CD4-positive, alpha-beta T cell treated with Interleukin-2 at 100 ng/mL for 4 hours (primary cell): ENCODE measurements at regions not wholly inside any gene's neighbourhood (a gene's known extent, or its start where the extent isn't known, plus 50 kb on each side); places are given as distances from the start of the nearest gene placed in this dataset.

Experiments used
- DNase-seq: peaks from one replicate; pipeline ENCODE4 v3.0.0-alpha.2; 2020; ENCODE audit warnings: low spot score

DNA sequence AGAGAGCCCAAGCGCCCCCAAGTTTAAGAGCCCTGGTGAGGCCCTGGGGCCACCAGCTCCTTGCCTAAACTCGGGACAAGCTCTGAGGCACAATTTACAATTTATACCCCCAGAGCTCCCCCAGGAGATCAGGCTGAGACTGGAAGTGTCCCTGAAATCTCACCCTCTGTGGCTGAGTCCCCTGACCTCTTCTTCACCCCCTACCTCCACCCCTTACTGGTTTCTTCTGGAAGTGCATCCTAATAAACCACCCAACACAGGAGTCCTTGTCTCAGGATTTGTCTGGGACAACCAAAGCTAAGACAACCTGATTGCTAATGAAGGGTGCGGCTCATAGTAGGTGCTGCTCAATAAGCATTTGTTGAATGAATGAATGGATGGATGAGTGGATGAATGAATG lies 206.4 kb downstream of the BCL11B start:
- DNase-seq: no peak

- DNase-seq: no peak
These were observed 205.6 kb downstream of the BCL11B start for GRCh38 chr14:99066378-99066777.

DNA sequence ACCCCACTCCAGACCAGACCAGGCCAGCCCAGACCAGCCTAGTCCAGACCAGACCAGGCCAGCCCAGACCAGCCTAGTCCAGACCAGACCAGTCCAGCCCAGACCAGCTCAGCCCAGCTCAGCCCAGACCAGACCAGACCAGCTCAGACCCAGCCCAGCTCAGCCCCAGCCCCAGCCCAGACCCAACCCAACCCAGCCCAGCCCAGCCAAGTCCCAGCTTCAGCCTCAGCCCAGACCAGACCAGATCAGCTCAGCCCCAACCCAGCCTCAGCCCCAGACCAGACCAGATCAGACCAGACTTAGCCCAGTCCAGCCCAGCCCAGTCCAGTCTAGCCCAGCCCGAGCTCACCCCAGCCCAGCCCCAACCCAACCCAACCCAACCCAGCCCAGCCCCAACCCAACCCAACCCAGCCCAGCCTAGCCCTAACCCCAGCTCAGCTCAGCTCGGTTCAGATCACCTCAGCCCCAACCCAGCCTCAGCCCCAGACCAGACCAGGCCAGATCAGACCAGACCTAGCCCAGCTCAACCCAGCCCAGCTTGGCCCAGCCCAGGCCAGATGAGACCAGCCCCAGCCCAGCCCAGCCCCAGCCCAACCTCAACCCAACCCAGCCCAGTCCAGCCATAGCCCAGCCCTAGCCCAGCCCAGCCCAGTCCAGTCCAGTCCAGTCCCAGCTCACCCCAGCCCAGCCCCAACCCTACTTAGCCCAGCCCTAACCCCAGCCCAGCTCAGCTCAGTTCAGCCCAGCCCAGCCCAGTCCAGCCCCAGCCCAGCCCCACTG lies 204.7 kb downstream of the BCL11B start:
- no peak for DNase-seq

DNA sequence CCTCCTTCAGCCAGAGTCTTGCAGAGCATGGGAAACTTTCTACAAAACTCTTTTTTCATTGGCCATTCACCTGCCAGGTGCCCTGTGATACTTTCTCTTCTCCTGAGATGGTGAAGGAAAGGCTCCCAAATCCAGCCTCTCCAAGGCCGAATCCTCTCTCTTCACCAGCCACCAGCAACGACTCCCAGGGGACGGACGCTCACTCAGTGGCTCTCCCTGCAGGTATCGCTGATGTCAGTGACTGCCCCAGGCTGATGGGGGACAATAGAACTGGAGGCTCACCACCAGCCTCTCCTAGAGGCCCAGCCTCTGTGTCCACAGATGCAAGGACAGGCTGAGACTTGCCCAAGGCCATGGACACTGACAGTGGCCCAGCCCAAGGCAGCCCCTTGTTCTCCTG lies 204.1 kb downstream of the BCL11B start:
- no peak for DNase-seq

GRCh38 chr14:99069946-99070345 lies 202.1 kb downstream of the BCL11B start:
- no peak for DNase-seq

- DNase-seq: no peak
These were observed 199.6 kb downstream of the BCL11B start for GRCh38 chr14:99072433-99072832.

- no peak for DNase-seq
These were observed 199.0 kb downstream of the BCL11B start for GRCh38 chr14:99072956-99073355.

GRCh38 chr14:99073431-99073830 lies 198.6 kb downstream of the BCL11B start:
- no peak for DNase-seq

GRCh38 chr14:99075061-99075460 lies 196.9 kb downstream of the BCL11B start:
- DNase-seq: no peak

DNA sequence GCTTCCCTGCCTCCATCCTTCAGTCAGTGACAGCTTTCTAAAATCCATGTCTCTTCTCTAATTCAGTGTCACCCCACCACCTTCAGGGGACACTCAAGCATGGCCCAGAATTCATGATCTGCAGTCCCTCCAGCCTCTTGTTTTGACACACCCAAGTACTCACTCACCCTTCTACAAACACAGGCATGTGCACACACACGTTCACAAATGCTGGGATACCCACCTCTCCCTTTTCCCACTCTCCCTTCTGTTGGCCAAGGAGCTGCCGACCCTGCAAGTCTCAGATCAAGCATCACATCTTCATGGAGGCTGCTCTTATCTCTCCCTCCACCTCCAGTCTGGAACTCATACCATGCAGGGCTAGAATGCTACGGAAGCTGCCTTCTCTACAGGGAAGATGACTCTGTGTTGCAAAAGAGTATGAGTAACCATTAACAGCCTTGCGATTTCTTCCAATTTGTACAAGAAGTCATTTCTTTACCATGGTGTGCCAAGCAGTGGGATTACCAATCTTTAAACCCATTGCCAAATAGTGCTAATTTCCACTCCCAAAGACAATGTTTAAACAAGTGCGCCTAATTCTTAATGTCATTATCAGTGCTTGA lies 196.1 kb downstream of the BCL11B start:
- DNase-seq: no peak

- no peak for DNase-seq
These were observed 194.7 kb downstream of the BCL11B start for GRCh38 chr14:99077076-99077843.

DNA sequence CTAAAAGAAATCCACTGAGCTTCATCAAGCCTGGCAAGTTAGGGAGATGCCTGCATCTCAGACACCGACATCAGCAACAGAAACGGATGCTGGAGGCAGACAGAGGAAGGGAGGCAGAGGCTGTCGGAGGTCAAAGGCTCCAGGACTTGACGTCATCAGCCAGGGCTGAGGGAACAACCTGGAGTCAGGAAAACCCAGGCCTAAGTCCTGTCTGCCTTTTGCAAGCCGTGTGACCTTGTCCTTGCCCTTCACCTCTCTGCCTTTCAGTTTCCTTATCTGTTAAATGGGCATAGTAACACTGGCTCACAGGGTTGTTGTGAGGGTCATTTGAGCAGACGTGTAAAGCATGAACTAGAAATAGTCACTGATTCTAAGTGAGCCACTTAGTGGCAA lies 194.2 kb downstream of the BCL11B start:
- DNase-seq: no peak

- no peak for DNase-seq
These were observed 193.6 kb downstream of the BCL11B start for GRCh38 chr14:99078426-99078825.

DNA sequence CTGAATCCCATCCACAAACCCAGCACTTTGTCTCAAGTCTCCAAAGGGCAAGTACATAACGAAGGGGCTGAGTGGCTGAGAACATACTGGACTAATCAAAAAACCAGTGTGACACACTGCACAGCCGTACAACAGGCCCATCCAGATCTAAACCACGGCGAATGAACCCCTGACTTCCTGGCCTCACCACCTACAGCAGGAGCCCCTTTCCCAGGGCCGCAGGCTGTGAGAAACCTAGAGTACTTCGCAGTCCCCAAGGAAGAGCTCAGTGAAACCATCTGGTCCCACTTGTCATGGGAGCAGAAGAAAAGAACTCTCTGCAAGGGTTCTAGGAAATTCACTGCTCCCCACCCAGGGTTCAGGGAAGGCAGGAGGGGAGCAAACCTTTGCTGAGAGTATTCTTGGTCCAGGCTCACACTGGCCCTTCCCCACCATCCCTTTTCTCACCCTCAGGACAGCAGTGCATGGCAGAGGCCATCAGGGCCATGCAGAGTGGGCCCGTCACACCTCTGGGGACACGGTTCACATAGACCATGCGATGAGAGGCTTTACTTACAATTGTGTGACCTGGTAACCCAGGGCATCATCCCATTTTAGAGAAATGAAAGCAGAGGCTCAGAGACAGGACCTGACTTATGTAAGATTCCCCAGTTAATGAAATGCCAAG lies 192.8 kb downstream of the BCL11B start:
- no peak for DNase-seq

- DNase-seq: no peak
These were observed 191.7 kb downstream of the BCL11B start for GRCh38 chr14:99080306-99080705.

- DNase-seq: no peak
These were observed 190.7 kb downstream of the BCL11B start for GRCh38 chr14:99081156-99081765.

DNA sequence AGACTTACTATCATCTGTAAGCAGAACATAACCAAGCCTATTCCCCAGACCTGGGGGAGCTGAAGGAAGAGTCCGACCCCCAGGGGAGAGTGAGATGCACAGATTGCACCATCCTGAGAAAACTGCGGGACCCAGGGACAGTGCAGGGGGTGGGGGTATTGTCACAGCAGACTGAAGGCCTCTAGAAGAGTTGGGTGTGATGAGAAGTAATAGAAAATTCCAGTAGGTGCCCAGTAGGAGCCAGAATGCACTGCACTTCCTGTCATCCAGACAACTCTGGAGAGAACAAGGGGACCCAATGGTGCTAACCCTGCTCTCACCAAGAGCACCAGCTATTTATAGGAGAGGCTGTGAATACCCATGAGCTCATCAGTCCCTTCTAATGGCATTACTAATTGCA lies 190.1 kb downstream of the BCL11B start:
- no peak for DNase-seq

DNA sequence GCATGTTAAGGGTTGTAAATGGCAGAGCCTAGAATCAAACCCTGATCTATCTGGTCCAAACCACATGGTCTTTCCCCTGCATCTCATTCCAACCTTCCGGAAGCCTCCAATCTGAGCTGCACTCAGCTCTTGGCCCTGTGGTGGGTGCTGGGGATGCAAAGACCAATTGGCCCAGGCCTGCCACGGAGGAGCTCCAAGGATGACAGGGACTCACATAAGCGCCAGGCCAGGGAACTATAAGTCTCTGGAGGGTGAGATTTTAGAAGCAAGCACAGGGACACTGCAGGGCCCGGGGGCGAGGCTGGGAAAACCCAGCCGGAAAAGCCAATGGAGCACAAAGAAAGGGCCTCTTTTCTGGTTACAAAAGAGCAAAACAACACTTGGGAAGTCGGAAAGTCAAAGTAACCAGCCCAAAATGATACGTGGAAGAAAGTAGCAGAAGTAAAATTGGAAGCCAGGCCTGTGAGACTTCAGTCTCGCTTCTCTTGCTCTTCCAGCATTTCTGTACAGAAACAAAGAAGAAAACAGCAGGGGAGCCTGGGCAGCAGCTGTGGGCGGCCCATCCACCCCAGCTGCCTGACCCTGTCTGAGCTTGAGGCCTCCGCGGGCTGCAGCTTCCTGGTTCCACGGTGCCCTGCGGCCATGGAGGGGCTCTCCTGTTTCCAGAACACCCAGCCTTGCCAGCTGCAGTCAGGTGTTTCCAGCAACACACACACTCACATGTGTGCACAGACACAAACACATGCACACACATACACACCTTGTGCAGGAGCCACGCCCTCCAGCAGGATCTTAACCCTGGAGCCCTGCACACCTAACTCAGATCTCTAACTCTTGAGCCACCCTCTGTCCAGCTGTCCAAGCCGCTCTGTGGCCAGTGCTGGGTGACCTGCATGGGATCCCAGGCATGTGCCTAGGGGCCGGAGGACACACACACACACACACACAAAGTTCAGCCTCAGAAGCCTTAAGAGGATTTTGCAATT lies 178.2 kb downstream of the BCL11B start:
- no peak for DNase-seq

DNA sequence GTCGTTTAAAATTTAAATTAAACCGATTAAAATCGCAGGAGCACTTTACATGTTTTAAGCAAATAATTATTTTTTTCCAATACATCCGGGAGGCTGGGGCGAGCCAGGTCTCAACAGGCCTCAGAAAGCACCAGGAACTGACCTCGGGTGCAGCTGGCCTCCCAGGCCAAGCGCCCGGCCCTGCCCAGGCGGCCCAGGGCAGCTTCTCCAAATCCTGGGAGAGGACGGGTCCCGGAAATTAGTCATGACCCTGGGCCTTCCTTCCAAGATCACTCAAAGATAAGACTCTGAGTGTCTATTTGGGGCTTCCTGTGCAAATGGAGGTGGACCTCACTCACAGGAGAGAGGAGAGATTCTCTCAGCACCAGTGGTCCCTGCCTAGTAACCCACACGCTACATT lies 177.1 kb downstream of the BCL11B start:
- DNase-seq: no peak

DNA sequence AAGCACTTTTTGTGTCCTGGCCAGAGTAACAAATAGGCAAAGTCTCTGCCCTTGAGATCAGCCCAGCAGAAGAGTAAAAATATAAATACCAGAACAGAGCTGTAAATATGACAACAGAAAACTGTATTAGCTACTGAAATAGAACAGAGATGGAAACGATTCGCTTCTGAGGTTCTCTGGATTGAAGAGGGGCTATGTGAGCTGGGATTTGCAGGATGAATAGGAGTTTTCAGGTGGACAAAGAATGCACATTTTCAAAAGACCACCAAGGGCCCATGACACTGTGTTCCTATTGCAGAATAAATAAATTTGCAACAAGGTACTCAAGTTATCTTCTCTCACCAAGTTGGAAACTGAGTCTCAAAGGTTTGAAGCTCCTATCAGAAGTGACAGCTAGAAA lies 176.6 kb downstream of the BCL11B start:
- DNase-seq: no peak

- DNase-seq: no peak
These were observed 173.8 kb downstream of the BCL11B start for GRCh38 chr14:99098199-99098598.
